Effector memory CD8-positive, alpha-beta T cell (primary cell): ENCODE measurements at regions not wholly inside any gene's neighbourhood (a gene's known extent, or its start where the extent isn't known, plus 50 kb on each side); places are given as distances from the start of the nearest gene placed in this dataset.

Source experiments
- ATAC-seq: fragments of 150-1000 bp; cut with Tn5 transposase; replicated peaks from 2 replicates; pipeline ENCODE4 v1.10.0; 2021; ENCODE audit warnings: mild to moderate bottlenecking, moderate library complexity
- DNase-seq, 3 experiments: peaks; one replicate each; pipeline ENCODE4 v3.0.0; 2021
- H3K27ac Mint-ChIP-seq, 2 donors: one replicate each; pipeline ENCODE4 v1.8.0; 2022; ENCODE audit warnings: mild to moderate bottlenecking in 2 of 2, mixed read lengths in 2 of 2, moderate library complexity in 2 of 2
- H3K27me3 Mint-ChIP-seq, 2 donors: one replicate each; pipeline ENCODE4 v1.8.0; 2022; ENCODE audit warnings: mixed read lengths in 2 of 2
- H3K36me3 Mint-ChIP-seq: one replicate; pipeline ENCODE4 v1.8.0; 2022; ENCODE audit warnings: mild to moderate bottlenecking, moderate library complexity, mixed read lengths; ENCODE audit not compliant: insufficient read depth
- H3K4me1 Mint-ChIP-seq, 2 donors: one replicate each; pipeline ENCODE4 v1.8.0; 2022; ENCODE audit warnings: low read depth in 2 of 2, mixed read lengths in 2 of 2
- H3K4me3 Mint-ChIP-seq, 2 donors: one replicate each; pipeline ENCODE4 v1.8.0; 2022; ENCODE audit warnings: mild to moderate bottlenecking in 2 of 2, mixed read lengths in 2 of 2, moderate library complexity in 2 of 2
- H3K9me3 Mint-ChIP-seq, 2 donors: one replicate each; pipeline ENCODE4 v1.8.0; 2022; ENCODE audit warnings: mixed read lengths in 2 of 2

DNA sequence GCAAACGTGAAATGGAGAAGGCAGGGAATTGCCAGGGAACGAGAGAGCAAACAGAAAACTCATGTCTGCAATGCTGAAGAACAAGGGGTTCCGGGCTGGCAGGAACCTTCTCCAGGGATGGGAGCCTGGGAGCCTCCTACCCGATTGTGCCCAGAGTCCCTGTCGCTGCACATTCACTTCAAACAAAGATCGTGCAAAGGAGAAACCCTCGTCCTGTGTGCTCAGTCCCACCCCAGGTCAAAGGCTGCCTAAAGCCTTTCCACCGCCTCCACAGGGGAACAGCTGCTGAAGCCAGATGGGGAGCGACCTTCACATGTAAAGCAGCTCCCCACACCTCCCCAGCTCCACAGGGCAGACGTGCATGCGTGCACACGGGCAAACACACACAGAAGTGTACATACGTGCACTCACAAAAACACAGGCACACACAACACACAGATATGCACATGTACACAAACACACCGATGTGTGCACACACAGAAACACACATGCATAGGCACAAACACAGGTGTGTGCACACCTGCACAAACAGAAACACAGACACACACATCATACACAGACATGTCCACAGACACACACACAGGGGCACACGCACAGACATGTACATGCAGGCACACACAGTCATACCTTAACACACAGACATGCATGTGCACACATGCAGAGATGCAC is 460.1 kb upstream of the SALL3 start:
- no peak for ATAC-seq
- Mint-ChIP-seq H3K36me3 (no peaks in the 10 kb centered on the region), H3K4me3 (no peak overlapping the region), H3K4me1 (no peaks in the 10 kb centered on the region), H3K9me3 (peaks cover 0 to 3% of the 10 kb centered on the region in 2 donors), H3K27me3 (peaks cover 8 to 26% of the 10 kb centered on the region in 2 donors), H3K27ac (no peak overlapping the region)
- no peak for DNase-seq

- Mint-ChIP-seq H3K36me3 (no peaks in the 10 kb centered on the region), H3K9me3 (peaks cover 0 to 3% of the 10 kb centered on the region in 2 donors), H3K27ac (no peak overlapping the region), H3K4me3 (no peak overlapping the region), H3K4me1 (no peaks in the 10 kb centered on the region), H3K27me3 (peaks cover 8 to 27% of the 10 kb centered on the region in 2 donors)
- no peak for DNase-seq
- ATAC-seq: no peak
These were observed 458.5 kb upstream of the SALL3 start for GRCh38 chr18:78521136-78521535.

GRCh38 chr18:78521744-78522143 is 457.9 kb upstream of the SALL3 start:
- Mint-ChIP-seq H3K27me3 (peaks cover 8 to 27% of the 10 kb centered on the region in 2 donors), H3K27ac (no peak overlapping the region), H3K4me3 (no peak overlapping the region), H3K4me1 (no peaks in the 10 kb centered on the region), H3K9me3 (peaks cover 0 to 3% of the 10 kb centered on the region in 2 donors), H3K36me3 (no peaks in the 10 kb centered on the region)
- ATAC-seq (no peak), DNase-seq (no peak)

DNA sequence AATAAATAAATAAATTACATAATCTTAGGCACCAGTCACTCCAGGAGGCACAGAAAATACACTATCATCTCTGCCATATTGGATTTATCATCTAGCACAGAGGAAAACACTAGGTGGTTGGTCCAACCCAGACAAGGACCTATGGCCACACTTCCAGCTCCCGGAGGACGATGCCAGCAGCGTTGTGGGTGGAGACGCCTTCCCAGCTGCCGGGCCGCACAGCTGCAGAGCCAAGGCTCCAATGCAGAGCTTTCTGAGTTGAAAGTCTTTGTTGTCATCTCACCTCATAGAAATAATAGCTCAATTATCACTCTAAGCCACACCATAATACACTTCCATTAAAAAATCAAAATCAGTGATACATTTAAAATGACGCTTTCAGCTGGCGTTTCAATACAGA is 457.1 kb upstream of the SALL3 start:
- Mint-ChIP-seq H3K36me3 (no peaks in the 10 kb centered on the region), H3K27ac (no peak overlapping the region), H3K4me1 (no peaks in the 10 kb centered on the region), H3K27me3 (peaks cover 8 to 32% of the 10 kb centered on the region in 2 donors), H3K4me3 (no peak overlapping the region), H3K9me3 (peaks cover 0 to 3% of the 10 kb centered on the region in 2 donors)
- no peak for ATAC-seq
- DNase-seq: no peak

GRCh38 chr18:78523850-78524249 is 455.8 kb upstream of the SALL3 start:
- H3K27me3 Mint-ChIP-seq: peaks cover 8 to 37% of the 10 kb centered on the region in 2 donors
- no peak for DNase-seq
- no peak overlapping the region for H3K27ac Mint-ChIP-seq
- H3K4me3 Mint-ChIP-seq: no peak overlapping the region
- no peak for ATAC-seq
- no peaks in the 10 kb centered on the region for H3K4me1 Mint-ChIP-seq
- H3K9me3 Mint-ChIP-seq: peaks cover 0 to 3% of the 10 kb centered on the region in 2 donors
- H3K36me3 Mint-ChIP-seq: no peaks in the 10 kb centered on the region

- Mint-ChIP-seq H3K36me3 (no peaks in the 10 kb centered on the region), H3K4me1 (no peaks in the 10 kb centered on the region), H3K27ac (no peak overlapping the region), H3K4me3 (no peak overlapping the region), H3K27me3 (peaks cover 15 to 51% of the 10 kb centered on the region in 2 donors), H3K9me3 (no peaks in the 10 kb centered on the region)
- DNase-seq: no peak
- no peak for ATAC-seq
These were observed 454.1 kb upstream of the SALL3 start for GRCh38 chr18:78525366-78526111.

DNA sequence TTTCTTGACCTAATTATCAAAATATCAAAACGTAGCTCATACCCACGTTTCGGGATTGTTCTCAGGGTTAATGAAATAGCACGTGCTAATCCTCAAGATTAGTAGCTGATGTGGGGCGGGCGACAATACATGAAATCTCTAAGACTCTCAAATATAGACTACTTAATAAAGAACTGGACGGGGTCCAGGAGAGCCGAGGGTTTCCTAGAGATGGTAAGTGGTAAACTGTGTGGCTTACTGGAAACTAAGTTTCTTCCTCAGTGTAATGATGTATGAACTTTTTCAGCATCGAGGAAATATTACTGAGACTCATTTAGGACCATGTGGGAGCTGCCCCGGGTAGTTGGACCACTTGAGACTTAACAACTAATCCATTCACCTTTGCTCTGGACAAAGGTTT is 453.3 kb upstream of the SALL3 start:
- Mint-ChIP-seq H3K36me3 (no peaks in the 10 kb centered on the region), H3K4me3 (no peak overlapping the region), H3K27me3 (peaks cover 15 to 50% of the 10 kb centered on the region in 2 donors), H3K9me3 (no peaks in the 10 kb centered on the region), H3K4me1 (no peaks in the 10 kb centered on the region), H3K27ac (no peak overlapping the region)
- ATAC-seq (no peak), DNase-seq (no peak)

DNA sequence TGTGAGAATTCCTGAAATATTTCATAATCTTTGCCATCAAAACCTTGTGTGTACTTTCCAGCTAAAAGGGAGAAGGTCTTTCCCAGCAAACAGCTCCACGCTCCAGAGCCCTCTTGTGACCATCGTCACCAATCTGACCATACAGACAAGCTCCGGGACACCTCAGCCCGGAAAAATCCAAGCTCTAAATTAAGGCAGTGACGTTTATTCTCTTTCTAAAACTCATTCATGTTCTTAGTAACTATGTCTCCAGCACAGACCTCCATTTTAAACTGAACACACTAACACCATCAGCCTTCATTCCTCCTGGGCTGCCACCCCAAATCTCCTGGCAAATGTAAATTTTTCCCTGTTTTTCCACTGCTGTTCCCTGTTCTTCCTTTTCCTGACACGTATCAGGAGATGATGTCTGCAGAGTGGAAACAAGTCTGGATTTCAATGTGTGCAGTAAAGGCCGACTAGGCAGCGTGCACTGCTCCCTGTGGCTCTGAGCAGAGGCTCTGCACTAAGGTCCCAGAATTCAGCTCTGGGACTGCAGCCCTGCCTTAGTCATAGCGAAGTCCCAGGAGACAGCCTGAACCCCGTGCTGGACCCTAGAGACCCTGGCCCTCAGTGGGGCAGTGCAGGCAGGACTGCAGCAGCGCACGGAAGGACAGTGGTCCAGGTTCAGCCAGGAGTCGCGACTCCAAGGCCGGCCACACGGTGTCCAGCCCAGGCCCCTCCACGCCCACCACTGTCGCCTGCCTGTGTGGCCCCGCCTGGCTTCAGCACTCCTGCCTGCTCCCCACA is 452.5 kb upstream of the SALL3 start:
- ATAC-seq (no peak), DNase-seq (no peak)

DNA sequence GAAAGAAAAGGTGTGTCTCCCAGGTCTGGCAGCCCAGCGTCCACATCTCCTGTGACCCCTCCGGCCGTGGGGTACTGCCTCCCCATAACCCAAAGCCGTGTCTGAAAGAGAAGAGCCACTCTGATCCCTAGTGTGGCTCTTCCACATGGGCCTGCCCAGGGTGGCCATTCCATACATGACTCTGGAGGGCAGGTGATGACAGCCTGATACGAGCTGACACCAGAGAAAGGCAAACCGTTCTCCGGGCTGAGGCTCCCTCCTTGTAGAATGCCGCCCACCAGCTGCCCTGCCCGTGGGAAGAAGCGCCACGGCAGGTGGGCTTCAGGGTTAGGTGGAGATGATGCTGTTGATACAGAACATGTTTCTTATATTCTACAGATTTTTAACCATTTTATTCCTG is 451.6 kb upstream of the SALL3 start:
- H3K27ac Mint-ChIP-seq: no peak overlapping the region
- H3K27me3 Mint-ChIP-seq: peaks cover 13 to 42% of the 10 kb centered on the region in 2 donors
- H3K36me3 Mint-ChIP-seq: no peaks in the 10 kb centered on the region
- no peak for ATAC-seq
- H3K9me3 Mint-ChIP-seq: no peaks in the 10 kb centered on the region
- no peak overlapping the region for H3K4me3 Mint-ChIP-seq
- no peaks in the 10 kb centered on the region for H3K4me1 Mint-ChIP-seq
- DNase-seq: no peak

More for the DNA sequence above, 452.5 kb upstream of the SALL3 start:
- H3K9me3 Mint-ChIP-seq: no peaks in the 10 kb centered on the region
- no peaks in the 10 kb centered on the region for H3K36me3 Mint-ChIP-seq
- H3K4me3 Mint-ChIP-seq: no peak overlapping the region
- H3K27me3 Mint-ChIP-seq: peaks cover 15 to 45% of the 10 kb centered on the region in 2 donors
- no peak overlapping the region for H3K27ac Mint-ChIP-seq
- no peaks in the 10 kb centered on the region for H3K4me1 Mint-ChIP-seq

DNA sequence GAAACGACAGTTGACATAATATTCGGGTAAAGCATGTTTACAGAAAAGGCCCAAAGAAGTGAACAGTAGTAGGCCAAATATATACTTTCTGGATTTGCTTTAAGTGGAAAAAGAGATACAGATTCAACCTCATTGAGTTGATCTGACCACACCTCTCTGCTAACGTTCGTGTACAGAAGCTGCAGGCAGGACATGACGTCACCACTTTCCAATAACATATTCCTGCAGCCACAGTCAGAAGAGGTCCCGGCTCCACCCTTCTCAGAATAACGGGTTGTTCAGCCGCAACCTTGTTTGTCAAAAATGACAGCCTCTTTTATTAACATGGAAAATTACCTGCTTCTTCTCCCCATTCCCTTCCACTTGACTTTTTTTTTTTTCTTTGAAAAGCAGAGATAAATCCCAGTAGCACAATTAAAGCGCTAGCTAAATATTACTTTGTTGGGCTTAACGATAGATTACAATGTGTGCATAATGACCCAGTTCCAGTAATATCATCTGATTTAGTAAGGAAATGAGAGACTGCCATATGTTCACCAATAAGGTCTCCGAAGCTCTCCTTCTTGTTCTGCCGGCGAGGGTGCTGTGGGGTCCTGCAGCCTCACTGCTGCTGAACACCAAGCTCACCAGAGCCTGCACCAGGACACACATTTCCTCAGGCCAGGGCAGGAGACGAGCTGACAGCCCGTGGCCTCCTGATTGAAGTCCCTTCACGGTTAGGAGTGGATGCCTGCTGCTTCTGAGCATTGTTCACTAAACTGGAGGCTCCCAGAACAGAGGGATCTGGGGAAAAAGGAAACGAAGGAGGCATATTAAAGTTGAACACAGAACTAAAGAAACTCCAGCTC is 451.0 kb upstream of the SALL3 start:
- H3K36me3 Mint-ChIP-seq: no peaks in the 10 kb centered on the region
- ATAC-seq: no peak

DNA sequence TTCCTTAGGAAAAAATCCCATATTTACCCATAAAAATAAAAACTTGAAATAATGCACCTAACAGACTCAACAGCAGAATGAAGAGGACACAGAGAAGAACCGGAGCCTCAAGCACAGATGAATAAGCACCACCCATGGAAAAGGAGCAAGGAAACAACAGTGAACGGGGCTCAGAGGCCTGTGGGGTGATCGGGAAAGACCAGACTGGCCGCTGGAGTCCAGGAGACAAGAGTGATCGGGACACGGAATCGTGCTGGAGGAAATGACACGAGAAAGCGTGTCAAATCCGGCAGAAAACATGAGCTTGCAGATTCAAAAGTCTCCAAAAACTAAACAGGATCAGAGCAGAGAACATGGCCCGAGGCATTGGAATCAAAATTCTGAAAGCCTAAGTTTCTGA is 448.0 kb upstream of the SALL3 start:
- Mint-ChIP-seq H3K9me3 (no peaks in the 10 kb centered on the region), H3K4me1 (no peaks in the 10 kb centered on the region), H3K4me3 (no peak overlapping the region), H3K36me3 (peaks cover 3% of the 10 kb centered on the region), H3K27ac (no peak overlapping the region), H3K27me3 (peaks cover 17 to 30% of the 10 kb centered on the region in 2 donors)
- no peak for DNase-seq
- no peak for ATAC-seq

More for the DNA sequence above, 451.0 kb upstream of the SALL3 start:
- Mint-ChIP-seq H3K4me1 (no peaks in the 10 kb centered on the region), H3K4me3 (no peak overlapping the region), H3K27ac (no peak overlapping the region), H3K27me3 (peaks cover 7 to 38% of the 10 kb centered on the region in 2 donors), H3K9me3 (no peaks in the 10 kb centered on the region)
- DNase-seq: no peak

DNA sequence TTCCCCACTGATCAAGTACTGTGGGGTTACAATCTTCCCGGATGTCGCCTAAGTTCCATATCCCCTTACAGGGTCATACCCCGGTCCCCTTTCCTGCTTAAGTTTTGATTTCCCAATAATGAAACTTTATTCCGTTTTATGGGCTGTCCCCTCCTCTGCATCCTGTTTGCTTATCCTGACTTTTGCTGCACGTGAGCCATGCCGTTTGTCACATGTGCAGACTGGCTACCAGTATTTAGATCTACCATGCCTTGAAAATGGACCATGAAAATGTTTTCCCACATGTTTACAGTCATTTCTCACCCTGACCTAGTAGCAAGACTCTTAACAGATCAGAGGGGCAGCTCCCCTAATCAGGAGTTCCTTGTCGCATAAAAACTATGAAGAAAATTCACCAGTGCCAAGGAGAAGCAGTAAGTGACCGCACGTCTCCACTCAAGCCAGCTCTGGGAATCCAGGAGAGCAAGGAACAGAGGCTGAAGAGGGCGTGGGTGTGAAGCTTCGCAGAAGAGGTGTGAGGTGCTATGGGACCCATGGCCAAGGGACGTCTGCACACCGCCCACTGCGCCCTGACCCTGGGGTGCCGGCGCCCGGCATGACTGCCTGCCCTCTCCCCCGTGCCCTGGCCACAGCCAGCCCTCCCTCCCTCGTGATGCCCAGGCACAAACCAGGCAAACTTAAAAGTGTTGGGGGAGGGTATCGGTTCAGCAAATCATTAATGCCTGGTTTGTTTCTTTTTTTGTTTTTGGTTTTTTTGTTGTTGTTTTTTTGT is 440.8 kb upstream of the SALL3 start:
- H3K27ac Mint-ChIP-seq: peak overlapping the region in 1 of 2 donors; percentile 91
- no peak for DNase-seq
- peaks cover 3% of the 10 kb centered on the region for H3K36me3 Mint-ChIP-seq
- H3K4me3 Mint-ChIP-seq: peak overlapping the region; percentile 27 to 68
- no peaks in the 10 kb centered on the region for H3K9me3 Mint-ChIP-seq
- H3K4me1 Mint-ChIP-seq: peaks cover 0 to 5% of the 10 kb centered on the region in 2 donors
- peaks cover 0 to 18% of the 10 kb centered on the region in 2 donors for H3K27me3 Mint-ChIP-seq
- no peak for ATAC-seq
